ENCODE measurements at regions not wholly inside any gene's neighbourhood (a gene's known extent, or its start where the extent isn't known, plus 50 kb on each side); places are given as distances from the start of the nearest gene placed in this dataset.

- TF ChIP-seq CTCF (conservative IDR thresholded peaks at IDR 0.05) = no peak
- no peak overlapping the region for H3K27ac ChIP-seq
Observed at GRCh38 chr13:73970421-73971055, 163.7 kb downstream of the KLF12 start.

- H3K27ac ChIP-seq = no peak overlapping the region
- TF ChIP-seq CTCF (conservative IDR thresholded peaks at IDR 0.05) = no peak
Observed at GRCh38 chr13:73967397-73968165, 166.6 kb downstream of the KLF12 start.

GRCh38 chr13:73966331-73966730 lies 167.9 kb downstream of the KLF12 start:
- no peak overlapping the region for H3K27ac ChIP-seq
- TF ChIP-seq CTCF (conservative IDR thresholded peaks at IDR 0.05) = no peak

GRCh38 chr13:73962284-73962683 lies 171.9 kb downstream of the KLF12 start:
- TF ChIP-seq CTCF (conservative IDR thresholded peaks at IDR 0.05) = no peak
- H3K27ac ChIP-seq = no peak overlapping the region

- H3K27ac ChIP-seq = no peak overlapping the region
- TF ChIP-seq CTCF (conservative IDR thresholded peaks at IDR 0.05) = no peak
Observed at GRCh38 chr13:73961181-73961580, 173.0 kb downstream of the KLF12 start.

GRCh38 chr13:73960474-73960873 lies 173.7 kb downstream of the KLF12 start:
- H3K27ac ChIP-seq = no peak overlapping the region
- TF ChIP-seq CTCF (conservative IDR thresholded peaks at IDR 0.05) = no peak

GRCh38 chr13:73958657-73959397 lies 175.4 kb downstream of the KLF12 start:
- no peak overlapping the region for H3K27ac ChIP-seq
- no peak for TF ChIP-seq CTCF (conservative IDR thresholded peaks at IDR 0.05)
